ENCODE measurements at regions not wholly inside any gene's neighbourhood (a gene's known extent, or its start where the extent isn't known, plus 50 kb on each side); places are given as distances from the start of the nearest gene placed in this dataset.

DNA sequence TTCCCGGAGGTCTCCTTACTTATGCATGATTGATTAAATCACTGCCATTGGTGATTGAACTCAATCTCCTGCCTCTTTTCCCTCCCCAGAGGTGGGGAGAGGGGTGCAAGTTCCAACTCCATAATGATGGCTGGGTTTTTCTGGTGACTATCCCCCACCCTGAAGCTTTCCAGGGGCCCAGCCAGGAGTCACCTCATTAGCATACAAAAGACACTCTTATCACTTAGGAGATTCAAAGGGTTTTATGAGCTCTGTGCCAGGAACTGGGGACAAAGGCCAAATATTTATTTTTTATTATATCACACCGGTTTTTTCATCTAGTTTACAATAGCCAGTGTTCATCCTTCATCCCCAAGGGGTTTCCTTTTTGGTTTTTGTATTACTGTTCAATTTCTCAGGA is 300.7 kb downstream of the ETNK1 start:
- no peak overlapping the region for H3K9ac ChIP-seq (ENCODE audit: low read length)

DNA sequence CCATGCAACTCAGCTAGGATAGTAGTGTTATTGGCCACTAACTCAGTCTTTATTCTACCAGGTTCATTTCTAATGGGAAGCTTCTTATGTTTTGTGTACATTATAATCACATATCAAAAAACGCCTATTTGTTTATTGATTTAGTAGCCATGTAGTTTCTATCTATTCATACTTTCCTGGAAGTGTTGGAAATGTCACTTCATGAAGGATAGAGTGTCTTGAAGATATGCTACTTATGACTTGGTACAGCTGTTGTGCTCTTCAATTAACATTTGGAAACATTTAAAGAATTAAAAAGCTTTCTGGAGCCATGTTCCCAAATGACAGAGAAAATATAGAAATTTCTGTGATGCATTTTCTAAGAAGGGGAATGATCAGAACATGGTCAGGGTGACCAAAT is 307.5 kb downstream of the ETNK1 start:
- H3K27ac ChIP-seq (ENCODE audit: low read depth, low read length) = no peak overlapping the region
- H3K56ac ChIP-seq (ENCODE audit: low read length) = no peak overlapping the region
- H2BK15ac ChIP-seq (replicated peaks; ENCODE audit: low read depth) = peak overlapping the region; percentile 74
- no peak overlapping the region for H3K4me3 ChIP-seq (ENCODE audit: low read length)
- H4K5ac ChIP-seq (ENCODE audit: low read length) = no peak overlapping the region
- peaks cover 1% of the 10 kb centered on the region for H3K4me1 ChIP-seq (ENCODE audit: control insufficient read depth, low read depth, low read length)
- no peak for DNase-seq
- no peaks in the 10 kb centered on the region for H3K36me3 ChIP-seq (ENCODE audit: control insufficient read depth, insufficient read depth, low read length)
- H2AK5ac ChIP-seq (ENCODE audit: low read length) = no peak overlapping the region
- H3K23ac ChIP-seq (ENCODE audit: low read length) = no peak overlapping the region
- no peaks in the 10 kb centered on the region for H3K27me3 ChIP-seq (ENCODE audit: insufficient read depth, low read length, poor library complexity)
- H3K4ac ChIP-seq (ENCODE audit: low read depth, low read length) = no peak overlapping the region
- WGBS (ENCODE audit: extremely low coverage, insufficient coverage, low lambda C conversion rate) = no CpG with 5 or more reads among the region's 1 CpG
- no peak overlapping the region for H2BK120ac ChIP-seq (ENCODE audit: low read depth, low read length)
- no peaks in the 10 kb centered on the region for H3K79me1 ChIP-seq (ENCODE audit: low read length)
- peak overlapping the region; percentile 56 for H3K18ac ChIP-seq (ENCODE audit: low read length)
- no peak overlapping the region for H2BK5ac ChIP-seq (ENCODE audit: low read length)
- no peak overlapping the region for H3K9ac ChIP-seq (ENCODE audit: low read length)
- H3K79me2 ChIP-seq (ENCODE audit: control insufficient read depth, insufficient read depth, low read length) = no peaks in the 10 kb centered on the region
- H3K4me2 ChIP-seq (ENCODE audit: low read length) = no peak overlapping the region
- H4K8ac ChIP-seq (ENCODE audit: low read depth, low read length) = no peak overlapping the region

More for the DNA sequence above, 300.7 kb downstream of the ETNK1 start:
- Histone ChIP-seq H4K8ac (ENCODE audit: low read depth, low read length) (no peak overlapping the region), H3K4me2 (ENCODE audit: low read length) (no peak overlapping the region), H3K18ac (ENCODE audit: low read length) (peak overlapping the region; percentile 98), H3K36me3 (ENCODE audit: control insufficient read depth, insufficient read depth, low read length) (no peaks in the 10 kb centered on the region), H3K79me2 (ENCODE audit: control insufficient read depth, insufficient read depth, low read length) (no peaks in the 10 kb centered on the region), H2BK15ac (replicated peaks; ENCODE audit: low read depth) (no peak overlapping the region), H2AK5ac (ENCODE audit: low read length) (peak overlapping the region; percentile 43), H3K4me1 (ENCODE audit: control insufficient read depth, low read depth, low read length) (peaks cover 8% of the 10 kb centered on the region), H2BK120ac (ENCODE audit: low read depth, low read length) (peak overlapping the region; percentile 100), H3K27me3 (ENCODE audit: insufficient read depth, low read length, poor library complexity) (no peaks in the 10 kb centered on the region), H3K79me1 (ENCODE audit: low read length) (no peaks in the 10 kb centered on the region), H3K23ac (ENCODE audit: low read length) (no peak overlapping the region), H3K56ac (ENCODE audit: low read length) (peak overlapping the region; percentile 68), H2BK5ac (ENCODE audit: low read length) (peak overlapping the region; percentile 99), H4K5ac (ENCODE audit: low read length) (no peak overlapping the region), H3K27ac (ENCODE audit: low read depth, low read length) (peak overlapping the region; percentile 89), H3K4me3 (ENCODE audit: low read length) (no peak overlapping the region), H3K4ac (ENCODE audit: low read depth, low read length) (peak overlapping the region; percentile 98)
- DNase-seq = peak; percentile 77
- WGBS (ENCODE audit: extremely low coverage, insufficient coverage, low lambda C conversion rate) = no CpG with 5 or more reads among the region's 2 CpGs

DNA sequence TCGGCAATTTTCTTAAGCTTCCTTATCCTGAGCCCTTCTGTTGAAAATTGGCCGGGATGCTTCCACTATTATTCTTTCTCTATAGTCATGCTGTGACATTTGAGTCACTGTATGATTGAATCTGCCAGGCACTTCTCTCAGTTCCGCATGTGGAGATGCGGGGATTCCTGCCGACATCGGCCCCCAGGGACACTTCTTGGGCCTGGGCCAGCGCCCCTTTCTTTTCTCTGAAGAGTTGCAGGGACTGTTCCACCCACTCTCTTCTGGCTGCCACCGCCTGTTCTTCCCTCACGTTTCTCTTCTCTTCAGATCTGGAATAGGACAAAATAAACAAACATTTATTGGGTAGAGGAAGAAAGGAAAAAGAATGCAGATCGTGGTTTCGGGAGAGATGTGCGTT is 310.1 kb downstream of the ETNK1 start:
- H3K27me3 ChIP-seq (ENCODE audit: insufficient read depth, low read length, poor library complexity) = no peaks in the 10 kb centered on the region
- no peaks in the 10 kb centered on the region for H3K4me1 ChIP-seq (ENCODE audit: control insufficient read depth, low read depth, low read length)
- no peak overlapping the region for H2BK120ac ChIP-seq (ENCODE audit: low read depth, low read length)
- no peak overlapping the region for H3K18ac ChIP-seq (ENCODE audit: low read length)
- no peaks in the 10 kb centered on the region for H3K79me2 ChIP-seq (ENCODE audit: control insufficient read depth, insufficient read depth, low read length)
- H3K4ac ChIP-seq (ENCODE audit: low read depth, low read length) = no peak overlapping the region
- H3K4me2 ChIP-seq (ENCODE audit: low read length) = no peak overlapping the region
- no peak overlapping the region for H3K4me3 ChIP-seq (ENCODE audit: low read length)
- H3K36me3 ChIP-seq (ENCODE audit: control insufficient read depth, insufficient read depth, low read length) = no peaks in the 10 kb centered on the region
- no peak overlapping the region for H4K8ac ChIP-seq (ENCODE audit: low read depth, low read length)
- whole genome bisulfite sequencing (ENCODE audit: extremely low coverage, insufficient coverage, low lambda C conversion rate) = no CpG with 5 or more reads among the region's 12 CpGs
- DNase-seq = peak; percentile 28
- no peaks in the 10 kb centered on the region for H3K79me1 ChIP-seq (ENCODE audit: low read length)
- H3K27ac ChIP-seq (ENCODE audit: low read depth, low read length) = no peak overlapping the region
- H3K56ac ChIP-seq (ENCODE audit: low read length) = no peak overlapping the region
- H3K9ac ChIP-seq (ENCODE audit: low read length) = no peak overlapping the region
- no peak overlapping the region for H2AK5ac ChIP-seq (ENCODE audit: low read length)
- H2BK15ac ChIP-seq (replicated peaks; ENCODE audit: low read depth) = no peak overlapping the region
- no peak overlapping the region for H2BK5ac ChIP-seq (ENCODE audit: low read length)
- no peak overlapping the region for H3K23ac ChIP-seq (ENCODE audit: low read length)
- H4K5ac ChIP-seq (ENCODE audit: low read length) = no peak overlapping the region

DNA sequence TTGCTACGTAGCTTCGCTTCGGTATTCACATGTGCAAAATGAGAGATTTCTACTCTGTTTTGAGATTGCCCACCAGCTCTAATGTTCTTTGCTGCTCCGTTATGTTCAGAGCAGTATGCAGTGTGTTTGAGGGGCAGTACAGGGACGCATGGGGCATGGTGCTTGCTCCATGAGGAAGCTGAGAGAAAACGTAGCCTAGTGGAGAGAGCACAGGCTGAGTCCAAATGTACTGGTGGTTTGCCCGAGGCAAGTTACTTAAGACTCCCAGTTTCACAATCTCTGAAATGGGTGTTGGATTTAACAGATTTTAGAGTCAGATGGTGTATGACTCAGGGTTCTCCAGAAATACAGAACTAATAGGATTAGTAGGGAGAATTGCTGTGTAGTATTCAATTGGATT is 310.5 kb downstream of the ETNK1 start:
- Histone ChIP-seq H3K27me3 (ENCODE audit: insufficient read depth, low read length, poor library complexity) (no peaks in the 10 kb centered on the region), H3K18ac (ENCODE audit: low read length) (no peak overlapping the region), H3K79me1 (ENCODE audit: low read length) (no peaks in the 10 kb centered on the region), H3K4ac (ENCODE audit: low read depth, low read length) (no peak overlapping the region), H3K9ac (ENCODE audit: low read length) (no peak overlapping the region), H4K5ac (ENCODE audit: low read length) (no peak overlapping the region), H2BK15ac (replicated peaks; ENCODE audit: low read depth) (peak overlapping the region; percentile 98), H3K4me1 (ENCODE audit: control insufficient read depth, low read depth, low read length) (no peaks in the 10 kb centered on the region), H3K23ac (ENCODE audit: low read length) (no peak overlapping the region), H3K79me2 (ENCODE audit: control insufficient read depth, insufficient read depth, low read length) (no peaks in the 10 kb centered on the region), H3K36me3 (ENCODE audit: control insufficient read depth, insufficient read depth, low read length) (no peaks in the 10 kb centered on the region), H3K4me3 (ENCODE audit: low read length) (no peak overlapping the region), H3K4me2 (ENCODE audit: low read length) (no peak overlapping the region), H3K56ac (ENCODE audit: low read length) (no peak overlapping the region), H4K8ac (ENCODE audit: low read depth, low read length) (no peak overlapping the region), H2BK120ac (ENCODE audit: low read depth, low read length) (no peak overlapping the region), H3K27ac (ENCODE audit: low read depth, low read length) (no peak overlapping the region), H2AK5ac (ENCODE audit: low read length) (peak overlapping the region; percentile 18), H2BK5ac (ENCODE audit: low read length) (peak overlapping the region; percentile 27)
- no peak for DNase-seq
- WGBS (ENCODE audit: extremely low coverage, insufficient coverage, low lambda C conversion rate) = no CpG with 5 or more reads among the region's 7 CpGs

DNA sequence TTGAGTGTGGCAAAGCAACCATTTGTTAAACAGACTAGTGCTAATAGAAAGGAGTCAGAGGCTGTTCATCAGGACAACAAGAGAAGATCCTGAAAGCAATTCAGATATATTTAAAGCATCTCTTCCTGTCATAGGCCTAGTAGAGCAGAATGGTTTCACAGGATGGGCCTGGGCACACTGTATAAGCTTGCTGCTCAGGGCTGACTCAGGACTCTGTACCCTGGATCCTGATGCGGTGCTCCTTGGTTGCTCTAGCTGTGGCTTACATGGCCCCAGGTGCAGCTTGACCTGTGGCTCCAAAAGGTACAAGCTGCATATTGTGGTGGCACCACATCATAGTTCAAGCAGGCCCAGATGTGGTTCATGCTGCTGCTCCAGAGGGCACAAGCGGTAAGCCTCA is 313.4 kb downstream of the ETNK1 start:
- no peaks in the 10 kb centered on the region for H3K79me1 ChIP-seq (ENCODE audit: low read length)
- H3K27me3 ChIP-seq (ENCODE audit: insufficient read depth, low read length, poor library complexity) = no peaks in the 10 kb centered on the region
- H3K4me1 ChIP-seq (ENCODE audit: control insufficient read depth, low read depth, low read length) = no peaks in the 10 kb centered on the region
- H3K36me3 ChIP-seq (ENCODE audit: control insufficient read depth, insufficient read depth, low read length) = no peaks in the 10 kb centered on the region
- H3K27ac ChIP-seq (ENCODE audit: low read depth, low read length) = no peak overlapping the region
- H4K5ac ChIP-seq (ENCODE audit: low read length) = no peak overlapping the region
- no peak overlapping the region for H4K8ac ChIP-seq (ENCODE audit: low read depth, low read length)
- H2BK15ac ChIP-seq (replicated peaks; ENCODE audit: low read depth) = no peak overlapping the region
- H3K9ac ChIP-seq (ENCODE audit: low read length) = no peak overlapping the region
- no peak overlapping the region for H3K4me3 ChIP-seq (ENCODE audit: low read length)
- no peak overlapping the region for H3K56ac ChIP-seq (ENCODE audit: low read length)
- H3K79me2 ChIP-seq (ENCODE audit: control insufficient read depth, insufficient read depth, low read length) = no peaks in the 10 kb centered on the region
- no CpG with 5 or more reads among the region's 2 CpGs for WGBS (ENCODE audit: extremely low coverage, insufficient coverage, low lambda C conversion rate)
- no peak overlapping the region for H3K4ac ChIP-seq (ENCODE audit: low read depth, low read length)
- no peak for DNase-seq
- no peak overlapping the region for H2BK5ac ChIP-seq (ENCODE audit: low read length)
- no peak overlapping the region for H3K23ac ChIP-seq (ENCODE audit: low read length)
- H3K4me2 ChIP-seq (ENCODE audit: low read length) = no peak overlapping the region
- H2AK5ac ChIP-seq (ENCODE audit: low read length) = no peak overlapping the region
- H3K18ac ChIP-seq (ENCODE audit: low read length) = no peak overlapping the region
- H2BK120ac ChIP-seq (ENCODE audit: low read depth, low read length) = no peak overlapping the region

DNA sequence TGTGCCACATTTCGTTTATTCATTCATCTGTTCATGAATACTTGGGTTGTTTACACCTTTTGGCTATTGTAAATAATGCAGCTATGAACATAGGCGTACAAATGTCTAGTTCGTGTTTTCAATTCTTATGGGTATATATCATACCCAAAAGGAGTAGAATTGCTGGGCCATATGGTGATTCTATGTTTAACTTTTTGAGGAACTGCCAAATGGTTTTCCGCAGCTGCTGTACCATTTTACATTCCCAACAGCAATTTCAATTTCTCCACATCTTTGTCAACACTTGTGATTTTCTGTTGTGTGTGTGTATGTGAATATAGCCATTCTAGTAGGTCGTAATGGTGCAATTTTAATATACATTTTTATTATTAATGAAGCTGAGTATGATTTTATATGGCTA is 326.2 kb downstream of the ETNK1 start:
- whole genome bisulfite sequencing (ENCODE audit: extremely low coverage, insufficient coverage, low lambda C conversion rate) = no CpG with 5 or more reads among the region's 5 CpGs
- no peak for DNase-seq
- H3K18ac ChIP-seq (ENCODE audit: low read length) = no peak overlapping the region
- H4K8ac ChIP-seq (ENCODE audit: low read depth, low read length) = no peak overlapping the region
- no peak overlapping the region for H3K4me3 ChIP-seq (ENCODE audit: low read length)
- no peaks in the 10 kb centered on the region for H3K36me3 ChIP-seq (ENCODE audit: control insufficient read depth, insufficient read depth, low read length)
- H3K27me3 ChIP-seq (ENCODE audit: insufficient read depth, low read length, poor library complexity) = no peaks in the 10 kb centered on the region
- no peaks in the 10 kb centered on the region for H3K4me1 ChIP-seq (ENCODE audit: control insufficient read depth, low read depth, low read length)
- no peaks in the 10 kb centered on the region for H3K79me1 ChIP-seq (ENCODE audit: low read length)
- H2BK15ac ChIP-seq (replicated peaks; ENCODE audit: low read depth) = no peak overlapping the region
- no peak overlapping the region for H3K4ac ChIP-seq (ENCODE audit: low read depth, low read length)
- H2BK5ac ChIP-seq (ENCODE audit: low read length) = no peak overlapping the region
- no peak overlapping the region for H4K5ac ChIP-seq (ENCODE audit: low read length)
- no peak overlapping the region for H3K4me2 ChIP-seq (ENCODE audit: low read length)
- no peak overlapping the region for H2BK120ac ChIP-seq (ENCODE audit: low read depth, low read length)
- no peak overlapping the region for H3K9ac ChIP-seq (ENCODE audit: low read length)
- H2AK5ac ChIP-seq (ENCODE audit: low read length) = no peak overlapping the region
- H3K27ac ChIP-seq (ENCODE audit: low read depth, low read length) = no peak overlapping the region
- no peak overlapping the region for H3K56ac ChIP-seq (ENCODE audit: low read length)
- no peaks in the 10 kb centered on the region for H3K79me2 ChIP-seq (ENCODE audit: control insufficient read depth, insufficient read depth, low read length)
- H3K23ac ChIP-seq (ENCODE audit: low read length) = no peak overlapping the region

Measured in mesendoderm (in vitro differentiated cells).